Liver (tissue), 8 donors: ENCODE measurements at regions not wholly inside any gene's neighbourhood (a gene's known extent, or its start where the extent isn't known, plus 50 kb on each side); places are given as distances from the start of the nearest gene placed in this dataset.

Experiments
- DNase-seq: peaks from one replicate; pipeline ENCODE4 v3.0.0-alpha.2; 2017; ENCODE audit warnings: low spot score
- H3K27ac ChIP-seq, 2 donors: one replicate each; pipeline ENCODE4 v1.7.0; 2013; ENCODE audit warnings: inconsistent platforms in 2 of 2, low read length in 2 of 2, control low read depth in 1 of 2, low read depth in 1 of 2, mild to moderate bottlenecking in 1 of 2
- H3K27me3 ChIP-seq, 4 donors: one replicate each; pipeline versions ENCODE4 v1.6.1 to v1.7.0; 2013; ENCODE audit warnings: low read length in 3 of 4, inconsistent platforms in 1 of 4, mild to moderate bottlenecking in 1 of 4, moderate library complexity in 1 of 4; ENCODE audit not compliant: control insufficient read depth in 4 of 4, insufficient read depth in 4 of 4
- H3K36me3 ChIP-seq, 4 donors: one replicate each; pipeline versions ENCODE4 v1.6.1 to v1.7.0; 2013; ENCODE audit warnings: low read length in 3 of 4, mild to moderate bottlenecking in 3 of 4, low read depth in 1 of 4, moderate library complexity in 1 of 4; ENCODE audit not compliant: control insufficient read depth in 4 of 4, insufficient read depth in 3 of 4
- H3K4me1 ChIP-seq, 4 donors: one replicate each; pipeline versions ENCODE4 v1.6.1 to v1.7.0; 2013; ENCODE audit warnings: low read length in 3 of 4, mild to moderate bottlenecking in 3 of 4, moderate library complexity in 1 of 4; ENCODE audit not compliant: control insufficient read depth in 4 of 4, insufficient read depth in 4 of 4
- H3K4me3 ChIP-seq, 3 donors: one replicate each; pipeline versions ENCODE4 v1.6.1 to v1.7.0; 2013; ENCODE audit warnings: low read length in 3 of 3, control low read depth in 1 of 3, low read depth in 1 of 3, mild to moderate bottlenecking in 1 of 3
- H3K9ac ChIP-seq, 2 donors: one replicate each; pipeline ENCODE4 v1.7.0; 2013; ENCODE audit warnings: low read length in 2 of 2, mild to moderate bottlenecking in 2 of 2, moderate library complexity in 2 of 2, control low read depth in 1 of 2, low read depth in 1 of 2
- H3K9me3 ChIP-seq, 4 donors: one replicate each; pipeline versions ENCODE4 v1.6.1 to v1.7.0; 2013; ENCODE audit warnings: low read length in 3 of 4; ENCODE audit not compliant: control insufficient read depth in 4 of 4
- CTCF ChIP-seq: fragments of 150-350 bp; IDR thresholded peaks from 2 replicates; pipeline ENCODE4 v1.5.1; 2017; ENCODE audit warnings: improper control_type of control experiment, low read depth, low read length; ENCODE audit not compliant: missing input control
- EGR1 ChIP-seq, 2 donors: IDR thresholded peaks; 2 replicates each; pipeline ENCODE4 v1.6.1; 2016 to 2018; ENCODE audit warnings: antibody characterized with exemption in 2 of 2, low read depth in 2 of 2
- FOXA1 ChIP-seq: IDR thresholded peaks from 2 replicates; pipeline ENCODE4 v1.6.1; 2016; ENCODE audit warnings: antibody characterized with exemption
- FOXA2 ChIP-seq: IDR thresholded peaks from 2 replicates; pipeline ENCODE4 v1.6.1; 2016; ENCODE audit warnings: antibody characterized with exemption
- GABPA ChIP-seq, 2 donors: IDR thresholded peaks in 1 of 2; conservative IDR thresholded peaks in 1 of 2; 2 replicates each; pipeline ENCODE4 v1.6.1; 2016; ENCODE audit warnings: antibody characterized with exemption in 2 of 2, mild to moderate bottlenecking in 1 of 2, moderate library complexity in 1 of 2
- HNF4A ChIP-seq, 2 donors: conservative IDR thresholded peaks; 2 replicates each; pipeline ENCODE4 v1.6.1; 2016; ENCODE audit warnings: antibody characterized with exemption in 2 of 2, mild to moderate bottlenecking in 2 of 2
- HNF4G ChIP-seq: IDR thresholded peaks from 2 replicates; pipeline ENCODE4 v1.6.1; 2016; ENCODE audit warnings: antibody characterized with exemption
- JUND ChIP-seq, 2 donors: IDR thresholded peaks; 2 replicates each; pipeline ENCODE4 v1.6.1; 2016; ENCODE audit warnings: antibody characterized with exemption in 2 of 2
- NR2F2 ChIP-seq: IDR thresholded peaks from 2 replicates; pipeline ENCODE4 v1.6.1; 2016; ENCODE audit warnings: antibody characterized with exemption
- RAD21 ChIP-seq, 2 donors: IDR thresholded peaks; 2 replicates each; pipeline ENCODE4 v1.6.1; 2016; ENCODE audit warnings: antibody characterized with exemption in 2 of 2, mild to moderate bottlenecking in 2 of 2
- REST ChIP-seq: IDR thresholded peaks from 2 replicates; pipeline ENCODE4 v1.6.1; 2016; ENCODE audit warnings: antibody characterized with exemption, mild to moderate bottlenecking
- RXRA ChIP-seq, 2 donors: IDR thresholded peaks; 2 replicates each; pipeline ENCODE4 v1.6.1; 2017 to 2018; ENCODE audit warnings: antibody characterized with exemption in 2 of 2, mild to moderate bottlenecking in 1 of 2
- SP1 ChIP-seq: IDR thresholded peaks from 2 replicates; pipeline ENCODE4 v1.6.1; 2018; ENCODE audit warnings: antibody characterized with exemption, mild to moderate bottlenecking
- TAF1 ChIP-seq: conservative IDR thresholded peaks from 2 replicates; pipeline ENCODE4 v1.6.1; 2016; ENCODE audit warnings: antibody characterized with exemption, mild to moderate bottlenecking
- YY1 ChIP-seq: IDR thresholded peaks from 2 replicates; pipeline ENCODE4 v1.6.1; 2016; ENCODE audit warnings: antibody characterized with exemption, mild to moderate bottlenecking
- ZBTB33 ChIP-seq: IDR thresholded peaks from 2 replicates; pipeline ENCODE4 v1.6.1; 2016; ENCODE audit warnings: antibody characterized with exemption
- WGBS: extraction: QIAGEN DNeasy Blood & Tissue Kit; methylation state at CpG from one replicate; pipeline ENCODE4 v1.1.7; 2013; 5-methylcytosine and 5-hydroxymethylcytosine counted together
- TF ChIP-seq, protein P1 (sequence below): IDR thresholded peaks from 2 replicates; pipeline ENCODE4 v1.6.1; 2016; ENCODE audit warnings: antibody characterized with exemption
- TF ChIP-seq, protein P2 (sequence below): IDR thresholded peaks from 2 replicates; pipeline ENCODE4 v1.6.1; 2016; ENCODE audit warnings: antibody characterized with exemption
- donor health status: healthy.
- donor health status: healthy.
- donor health status: healthy.
- donor health status: healthy.
- donor health status: healthy.

- TF ChIP-seq SP1 (no peak), ZBTB33 (no peak), EGR1 (IDR thresholded peaks at IDR 0.05; ENCODE audit: low read depth in 2 of 2) (no peak), FOXA2 (no peak), FOXA1 (no peak), HNF4A (conservative IDR thresholded peaks at IDR 0.05) (no peak), GABPA (IDR thresholded peaks at IDR 0.05 in 1 of 2, conservative IDR thresholded peaks at IDR 0.05 in 1 of 2) (no peak), RXRA (IDR thresholded peaks at IDR 0.05) (no peak), NR2F2 (no peak), HNF4G (no peak), REST (no peak), JUND (IDR thresholded peaks at IDR 0.05) (no peak), YY1 (no peak), TAF1 (no peak), RAD21 (IDR thresholded peaks at IDR 0.05) (no peak), CTCF (no peak)
- TF ChIP-seq, protein P1, sequence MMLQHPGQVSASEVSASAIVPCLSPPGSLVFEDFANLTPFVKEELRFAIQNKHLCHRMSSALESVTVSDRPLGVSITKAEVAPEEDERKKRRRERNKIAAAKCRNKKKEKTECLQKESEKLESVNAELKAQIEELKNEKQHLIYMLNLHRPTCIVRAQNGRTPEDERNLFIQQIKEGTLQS: no peak
- TF ChIP-seq, protein P2, sequence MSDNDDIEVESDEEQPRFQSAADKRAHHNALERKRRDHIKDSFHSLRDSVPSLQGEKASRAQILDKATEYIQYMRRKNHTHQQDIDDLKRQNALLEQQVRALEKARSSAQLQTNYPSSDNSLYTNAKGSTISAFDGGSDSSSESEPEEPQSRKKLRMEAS: no peak
- Histone ChIP-seq H3K36me3 (no peaks in the 10 kb centered on the region), H3K9ac (no peak overlapping the region), H3K4me3 (no peak overlapping the region), H3K27me3 (no peaks in the 10 kb centered on the region), H3K4me1 (peaks cover 0 to 9% (median 2%) of the 10 kb centered on the region in 4 donors), H3K27ac (no peak overlapping the region), H3K9me3 (no peaks in the 10 kb centered on the region)
- WGBS: 65% methylated on average over 3 of the region's 3 CpGs
- DNase-seq: no peak
These were observed 618.7 kb downstream of the PKHD1 start for GRCh38 chr6:51468704-51469103.
